OCI-LY1 (cell line): ENCODE measurements at regions not wholly inside any gene's neighbourhood (a gene's known extent, or its start where the extent isn't known, plus 50 kb on each side); places are given as distances from the start of the nearest gene placed in this dataset.

Experiments used
- H2AFZ ChIP-seq: fragments of 200-600 bp; sonication (generic), shearing (Covaris generic); 2 replicates; pipeline ENCODE4 v1.6.0; 2014; ENCODE audit warnings: antibody characterized with exemption, mild to moderate bottlenecking, low read length
- H3F3A ChIP-seq: fragments of 200-600 bp; sonication (generic), shearing (Covaris generic); 2 replicates; pipeline ENCODE4 v1.6.0; 2014; ENCODE audit warnings: mild to moderate bottlenecking, antibody characterized with exemption, low read length, moderate library complexity; ENCODE audit not compliant: insufficient read depth
- H3K27ac ChIP-seq: fragments of 200-600 bp; sonication (generic); 2 replicates; pipeline ENCODE4 v1.5.1; 2014; ENCODE audit warnings: low read length, mixed run types, mild to moderate bottlenecking, low read depth; ENCODE audit not compliant: poor library complexity, severe bottlenecking
- H3K27me3 ChIP-seq: fragments of 200-600 bp; sonication (generic); 2 replicates; pipeline ENCODE4 v1.6.0; 2014; ENCODE audit warnings: antibody characterized with exemption, mild to moderate bottlenecking, low read length, moderate library complexity; ENCODE audit not compliant: insufficient read depth
- H3K36me3 ChIP-seq: fragments of 200-600 bp; sonication (generic); 2 replicates; pipeline ENCODE4 v1.6.1; 2014; ENCODE audit warnings: mild to moderate bottlenecking, antibody characterized with exemption, low read length, moderate library complexity, mixed read lengths; ENCODE audit not compliant: insufficient read depth
- H3K4me1 ChIP-seq: fragments of 200-600 bp; sonication (generic); 2 replicates; pipeline ENCODE4 v1.5.1; 2014; ENCODE audit warnings: mild to moderate bottlenecking, low read length, moderate library complexity; ENCODE audit not compliant: insufficient read depth, severe bottlenecking
- H3K4me2 ChIP-seq: fragments of 200-600 bp; sonication (generic), shearing (Covaris generic); 2 replicates; pipeline ENCODE4 v1.6.1; 2014; ENCODE audit warnings: low read length
- H3K4me3 ChIP-seq: fragments of 200-600 bp; sonication (generic); 2 replicates; pipeline ENCODE4 v1.5.1; 2014; ENCODE audit warnings: low read length, low read depth, mild to moderate bottlenecking, mixed read lengths; ENCODE audit not compliant: poor library complexity, severe bottlenecking
- H3K79me2 ChIP-seq: fragments of 200-600 bp; shearing (Covaris generic); 2 replicates; pipeline ENCODE4 v1.6.1; 2016; ENCODE audit warnings: mixed run types, low read length, mixed read lengths; ENCODE audit not compliant: insufficient read depth
- H3K9ac ChIP-seq: fragments of 200-600 bp; sonication (generic), shearing (Covaris generic); 2 replicates; pipeline ENCODE4 v1.6.1; 2014; ENCODE audit warnings: mild to moderate bottlenecking, low read length, mixed read lengths
- H3K9me2 ChIP-seq: fragments of 200-600 bp; sonication (generic), shearing (Covaris generic); 2 replicates; pipeline ENCODE4 v1.6.1; 2014; ENCODE audit warnings: low read depth, mild to moderate bottlenecking, low read length, mixed read lengths
- H3K9me3 ChIP-seq: fragments of 200-600 bp; shearing (Covaris generic); 2 replicates; pipeline ENCODE4 v1.6.1; 2014; ENCODE audit warnings: low read length, mixed read lengths
- H4K20me1 ChIP-seq: fragments of 200-600 bp; sonication (generic), shearing (Covaris generic); 2 replicates; pipeline ENCODE4 v1.6.0; 2016; ENCODE audit warnings: mild to moderate bottlenecking, low read length; ENCODE audit not compliant: insufficient read depth
- CTCF ChIP-seq: fragments of 200-600 bp; sonication (generic), shearing (Covaris generic); IDR thresholded peaks from 2 replicates; pipeline ENCODE4 v1.5.1; 2017; ENCODE audit warnings: mild to moderate bottlenecking, antibody characterized with exemption, low read length, moderate library complexity, mixed read lengths
- EZH2 ChIP-seq: fragments of 200-600 bp; sonication (generic), shearing (Covaris generic); IDR thresholded peaks from 2 replicates; pipeline ENCODE4 v1.8.0; 2017; ENCODE audit warnings: borderline replicate concordance, mixed run types, mild to moderate bottlenecking, antibody characterized with exemption, low read length, moderate library complexity, mixed read lengths

GRCh38 chr9:102769307-102769706, 225.8 kb upstream of the CYLC2 start:
- Histone ChIP-seq H3K79me2 (no peaks in the 10 kb centered on the region), H4K20me1 (no peaks in the 10 kb centered on the region), H3K9me2 (no peaks in the 10 kb centered on the region), H3K27me3 (no peaks in the 10 kb centered on the region), H3K4me1 (no peaks in the 10 kb centered on the region), H3K36me3 (no peaks in the 10 kb centered on the region), H3F3A (no peaks in the 10 kb centered on the region), H2AFZ (no peak overlapping the region), H3K4me3 (no peak overlapping the region), H3K9me3 (no peaks in the 10 kb centered on the region), H3K4me2 (no peak overlapping the region), H3K27ac (no peak overlapping the region), H3K9ac (no peak overlapping the region)
- TF ChIP-seq EZH2 = no peak

GRCh38 chr9:102768002-102768401, 227.1 kb upstream of the CYLC2 start:
- H2AFZ ChIP-seq = no peak overlapping the region
- no peaks in the 10 kb centered on the region for H3K4me1 ChIP-seq
- H3K4me2 ChIP-seq = no peak overlapping the region
- no peaks in the 10 kb centered on the region for H3F3A ChIP-seq
- H3K9ac ChIP-seq = no peak overlapping the region
- H3K27ac ChIP-seq = no peak overlapping the region
- TF ChIP-seq EZH2 (no peak), CTCF (no peak)
- H4K20me1 ChIP-seq = no peaks in the 10 kb centered on the region
- H3K27me3 ChIP-seq = no peaks in the 10 kb centered on the region
- no peaks in the 10 kb centered on the region for H3K36me3 ChIP-seq
- no peaks in the 10 kb centered on the region for H3K9me2 ChIP-seq
- no peak overlapping the region for H3K4me3 ChIP-seq
- H3K79me2 ChIP-seq = no peaks in the 10 kb centered on the region
- no peaks in the 10 kb centered on the region for H3K9me3 ChIP-seq

- H3K4me2 ChIP-seq = no peak overlapping the region
- H3F3A ChIP-seq = no peaks in the 10 kb centered on the region
- no peak overlapping the region for H3K9ac ChIP-seq
- no peak overlapping the region for H3K27ac ChIP-seq
- H3K4me3 ChIP-seq = no peak overlapping the region
- H3K9me2 ChIP-seq = no peaks in the 10 kb centered on the region
- no peak for TF ChIP-seq CTCF
- no peak for TF ChIP-seq EZH2
- H3K79me2 ChIP-seq = no peaks in the 10 kb centered on the region
- H3K27me3 ChIP-seq = no peaks in the 10 kb centered on the region
- H3K4me1 ChIP-seq = no peaks in the 10 kb centered on the region
- H4K20me1 ChIP-seq = no peaks in the 10 kb centered on the region
- no peak overlapping the region for H2AFZ ChIP-seq
- no peaks in the 10 kb centered on the region for H3K36me3 ChIP-seq
- no peaks in the 10 kb centered on the region for H3K9me3 ChIP-seq
Measured at GRCh38 chr9:102767076-102767475, 228.1 kb upstream of the CYLC2 start.

DNA sequence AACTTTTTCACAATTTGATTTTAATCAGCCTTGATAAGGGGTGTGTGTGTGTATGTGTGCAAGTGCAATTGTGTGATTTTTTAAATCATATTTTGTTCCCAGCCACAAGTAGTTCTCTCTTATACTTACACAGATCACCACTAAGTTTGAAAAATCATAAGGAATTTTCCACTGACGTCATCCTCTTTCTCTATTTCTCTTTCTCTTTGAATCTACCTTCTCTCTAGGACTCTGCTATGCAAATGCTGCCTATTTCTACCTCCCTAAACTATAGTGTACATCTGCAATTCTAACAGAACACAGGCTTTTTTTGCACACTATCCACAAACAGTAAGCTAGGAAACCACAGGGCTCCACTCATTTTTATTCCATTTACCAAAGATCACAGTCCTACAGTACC, 254.6 kb upstream of the CYLC2 start:
- Histone ChIP-seq H3K4me3 (no peak overlapping the region), H3K9me3 (no peaks in the 10 kb centered on the region), H3F3A (no peaks in the 10 kb centered on the region), H3K9me2 (no peaks in the 10 kb centered on the region), H4K20me1 (no peaks in the 10 kb centered on the region), H3K27ac (no peak overlapping the region), H3K9ac (no peak overlapping the region), H3K79me2 (no peaks in the 10 kb centered on the region), H3K4me1 (no peaks in the 10 kb centered on the region), H3K27me3 (no peaks in the 10 kb centered on the region), H3K4me2 (no peak overlapping the region), H3K36me3 (no peaks in the 10 kb centered on the region), H2AFZ (no peak overlapping the region)
- TF ChIP-seq CTCF = no peak
- no peak for TF ChIP-seq EZH2
